Kidney tubule cell (primary cell): ENCODE measurements at regions not wholly inside any gene's neighbourhood (a gene's known extent, or its start where the extent isn't known, plus 50 kb on each side); places are given as distances from the start of the nearest gene placed in this dataset.

Experiments
- DNase-seq: peaks from one replicate; pipeline ENCODE4 v3.0.0-alpha.2; 2018; ENCODE audit warnings: low spot score

- no peak for DNase-seq
Observed at GRCh38 chr6:113461153-113461932, 395.8 kb upstream of the MARCKS start.

DNA sequence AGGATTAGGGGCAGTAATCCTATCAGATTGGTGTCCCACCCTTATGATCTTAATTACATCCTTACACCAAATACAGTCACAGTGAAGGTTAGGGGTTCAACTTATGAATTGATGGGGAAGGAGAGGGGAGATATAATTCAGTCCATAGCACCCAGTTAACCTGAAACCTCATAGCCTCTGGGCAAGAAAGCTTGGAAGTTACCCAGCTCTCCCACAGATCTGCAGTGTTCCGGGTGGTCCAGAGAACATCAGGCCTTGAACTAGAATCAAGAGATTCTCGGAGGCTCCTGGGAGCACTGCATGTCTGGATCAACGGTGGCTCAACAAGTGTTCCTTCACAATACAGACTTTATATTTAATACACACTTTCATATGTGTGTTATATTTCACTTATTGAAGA lies 392.6 kb upstream of the MARCKS start:
- DNase-seq, result no peak

DNA sequence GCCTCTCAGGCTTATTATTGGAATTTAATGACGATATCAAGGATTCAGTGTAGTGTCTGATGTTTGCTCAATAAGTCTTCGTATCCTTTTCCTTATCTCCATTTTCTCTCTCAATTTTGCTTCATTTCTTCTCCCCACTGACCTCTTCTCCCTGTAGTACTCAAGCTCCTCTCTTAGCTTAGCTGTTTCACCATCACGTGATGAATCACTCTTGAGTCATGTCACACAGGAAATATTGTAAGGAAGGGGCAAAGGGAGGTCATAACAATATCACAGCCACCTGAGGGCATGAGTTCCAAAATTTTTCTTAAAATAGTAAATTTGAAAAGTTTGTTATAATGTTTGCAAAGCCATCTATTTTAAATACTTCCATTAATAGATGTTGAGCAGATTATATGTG lies 392.2 kb upstream of the MARCKS start:
- DNase-seq, result peak; percentile 73

GRCh38 chr6:113466526-113466925 lies 390.6 kb upstream of the MARCKS start:
- no peak for DNase-seq

DNA sequence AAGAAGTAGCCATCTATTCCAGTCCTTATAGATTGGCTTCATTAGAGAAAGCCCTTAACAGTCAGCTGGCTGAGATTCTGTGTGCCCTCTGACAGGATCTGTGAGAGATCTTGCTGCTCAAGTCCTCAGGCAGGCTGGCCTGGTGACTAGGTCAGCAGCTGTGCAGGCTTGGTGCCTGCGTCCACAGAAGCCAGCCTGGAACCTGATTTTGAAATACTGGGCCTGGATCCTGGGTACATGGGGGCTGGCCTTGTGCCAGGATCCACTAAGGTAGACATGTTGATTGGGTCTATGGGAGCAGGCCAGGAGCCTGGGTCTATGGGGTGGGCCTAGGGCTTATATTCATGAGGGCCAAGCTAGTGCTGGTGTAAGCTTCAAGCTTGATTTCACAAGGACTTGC lies 381.8 kb upstream of the MARCKS start:
- no peak for DNase-seq

- DNase-seq, result peak; percentile 83
Observed at GRCh38 chr6:113476937-113477839, 380.0 kb upstream of the MARCKS start.

DNA sequence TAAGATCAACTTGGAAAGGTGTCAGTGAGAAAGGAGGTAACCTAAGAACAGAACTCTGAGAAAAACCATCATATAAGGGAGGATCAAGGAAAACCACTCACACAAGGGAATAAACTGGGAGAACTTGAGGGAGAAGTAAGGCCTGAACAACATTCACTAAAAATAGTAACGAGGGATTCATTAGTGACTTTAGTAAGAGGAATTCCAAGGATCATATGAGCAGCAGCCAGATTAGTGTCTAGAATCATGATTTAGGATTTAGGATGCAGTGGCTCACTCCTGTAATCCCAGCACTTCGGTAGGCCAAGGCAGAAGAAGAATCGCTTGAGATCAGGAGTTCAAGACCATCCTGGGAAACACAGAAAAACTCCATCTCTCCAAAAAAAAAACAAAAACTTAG lies 376.5 kb upstream of the MARCKS start:
- no peak for DNase-seq

GRCh38 chr6:113481458-113481857 lies 375.7 kb upstream of the MARCKS start:
- DNase-seq, result no peak

DNA sequence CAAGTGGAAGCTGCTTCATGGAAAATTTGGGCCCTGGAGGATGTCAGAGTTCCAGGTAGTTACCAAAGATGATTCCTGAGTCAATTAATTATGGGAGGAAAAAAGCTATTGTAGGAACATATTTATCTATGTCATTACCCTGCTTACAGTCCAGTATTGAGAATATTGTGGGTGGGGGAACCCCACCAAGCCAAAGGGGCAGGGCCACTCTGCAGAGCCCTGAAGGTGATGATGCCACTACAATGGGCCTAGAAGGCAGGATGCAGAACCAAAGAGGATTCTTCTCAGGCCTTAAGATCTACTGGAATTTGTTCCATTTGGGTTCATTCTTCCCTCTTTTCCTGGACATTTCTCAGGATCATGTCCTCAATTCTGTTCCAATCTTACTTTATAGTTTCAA lies 375.2 kb upstream of the MARCKS start:
- no peak for DNase-seq

DNA sequence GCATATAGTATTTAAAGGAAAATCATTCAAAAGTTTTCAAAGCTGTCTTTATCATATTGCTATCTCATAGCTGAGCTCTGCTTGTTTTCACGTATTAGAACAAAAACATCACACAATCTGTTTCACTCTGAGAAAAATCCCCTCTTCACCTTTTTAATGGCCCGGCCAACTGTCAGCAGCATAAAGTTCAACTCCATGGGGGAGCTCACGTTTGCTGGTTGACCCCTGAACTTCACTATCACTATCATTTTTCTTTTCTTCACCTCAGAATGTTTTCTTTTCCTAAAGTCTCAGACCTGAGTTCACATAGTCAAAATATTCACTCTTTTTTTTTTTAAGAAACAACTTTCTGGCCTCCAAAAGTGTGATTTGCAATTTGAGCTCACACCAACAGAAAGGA lies 374.4 kb upstream of the MARCKS start:
- DNase-seq, result no peak

GRCh38 chr6:113486199-113486598 lies 370.9 kb upstream of the MARCKS start:
- DNase-seq, result no peak

DNA sequence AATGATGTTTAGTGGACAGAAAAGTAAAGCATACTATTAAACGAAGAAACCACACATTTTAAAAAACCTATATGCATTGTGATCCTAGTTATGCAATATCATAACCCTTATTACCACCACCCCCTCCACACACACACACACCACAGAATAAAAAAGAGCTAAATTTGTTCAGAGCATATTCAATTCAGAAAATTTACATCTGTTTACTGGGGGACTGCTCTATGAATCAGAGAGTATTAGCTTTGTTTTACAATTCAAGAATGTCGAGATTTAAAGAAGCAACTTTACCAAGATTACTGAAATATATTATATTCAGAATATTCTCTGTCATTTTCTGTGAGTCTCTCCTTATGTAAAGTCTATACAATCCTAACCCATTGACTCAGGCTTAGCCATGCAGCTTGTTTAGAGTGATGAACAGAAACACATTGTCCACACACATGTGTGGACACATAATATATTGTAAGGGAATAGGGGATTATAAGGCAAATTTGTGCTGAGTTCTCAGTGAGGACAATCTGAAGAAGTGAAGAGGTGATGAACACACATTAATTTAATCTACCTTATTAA lies 369.6 kb upstream of the MARCKS start:
- no peak for DNase-seq

GRCh38 chr6:113488061-113488460 lies 369.1 kb upstream of the MARCKS start:
- DNase-seq, result no peak

- no peak for DNase-seq
Observed at GRCh38 chr6:113488812-113489685, 368.1 kb upstream of the MARCKS start.

- DNase-seq, result no peak
Observed at GRCh38 chr6:113489952-113490746, 367.0 kb upstream of the MARCKS start.

GRCh38 chr6:113491376-113491775 lies 365.8 kb upstream of the MARCKS start:
- no peak for DNase-seq

DNA sequence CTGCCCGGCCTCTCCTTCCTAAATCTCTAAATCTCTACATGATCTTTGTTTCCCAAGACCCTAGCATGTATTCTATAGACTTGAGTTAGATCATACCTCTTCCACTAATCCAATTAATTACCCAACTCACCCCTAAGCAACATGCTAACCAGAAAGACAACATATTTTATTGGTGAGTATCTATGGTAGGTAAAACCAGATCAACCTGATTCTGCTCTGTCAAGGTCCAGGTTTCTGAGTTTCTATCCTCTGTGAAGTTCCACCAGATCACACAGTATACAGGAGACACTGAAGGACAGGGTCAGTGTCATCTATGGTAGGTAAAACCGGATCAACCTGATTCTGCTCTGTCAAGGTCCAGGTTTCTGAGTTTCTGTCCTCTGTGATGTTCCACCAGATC lies 363.2 kb upstream of the MARCKS start:
- no peak for DNase-seq

- DNase-seq, result peak; percentile 94
Observed at GRCh38 chr6:113495521-113495920, 361.6 kb upstream of the MARCKS start.

DNA sequence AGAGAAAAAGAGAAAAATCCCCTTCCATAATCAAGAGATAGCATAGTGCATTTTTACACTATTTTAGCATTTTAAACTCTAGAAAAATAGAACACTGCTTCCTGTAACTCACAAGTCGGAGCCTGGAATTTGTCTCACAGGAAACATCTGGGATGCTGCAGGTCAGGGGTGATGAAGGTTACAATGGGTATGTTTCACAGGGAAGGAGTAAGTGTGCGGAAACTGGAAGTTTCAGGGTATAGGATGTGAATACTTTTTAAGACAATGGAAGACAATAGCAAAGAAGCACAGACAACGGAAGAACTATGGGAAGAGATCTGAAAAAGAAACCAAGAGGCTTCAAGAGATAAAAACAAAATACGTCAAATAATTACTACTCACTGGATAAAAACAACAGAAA lies 361.0 kb upstream of the MARCKS start:
- peak; percentile 10 for DNase-seq

DNA sequence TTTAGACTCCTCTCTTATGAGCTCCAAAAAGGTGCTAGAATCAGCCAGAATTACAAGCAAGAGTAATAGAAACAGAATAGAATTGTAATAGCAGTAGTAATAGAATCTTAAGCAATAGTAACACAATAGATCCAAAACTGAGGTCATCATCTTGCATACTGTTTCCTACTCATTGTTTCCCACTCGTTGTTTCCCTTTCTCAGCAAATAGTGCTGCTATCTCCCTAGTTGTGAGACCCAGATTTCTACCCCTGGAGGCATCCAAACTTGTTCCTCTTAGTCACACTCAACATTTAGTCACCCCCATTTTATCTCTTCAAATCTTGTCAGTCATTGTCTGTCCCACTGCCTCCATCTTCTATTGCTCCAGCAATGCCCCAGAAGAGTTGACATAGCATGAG lies 356.9 kb upstream of the MARCKS start:
- no peak for DNase-seq

DNA sequence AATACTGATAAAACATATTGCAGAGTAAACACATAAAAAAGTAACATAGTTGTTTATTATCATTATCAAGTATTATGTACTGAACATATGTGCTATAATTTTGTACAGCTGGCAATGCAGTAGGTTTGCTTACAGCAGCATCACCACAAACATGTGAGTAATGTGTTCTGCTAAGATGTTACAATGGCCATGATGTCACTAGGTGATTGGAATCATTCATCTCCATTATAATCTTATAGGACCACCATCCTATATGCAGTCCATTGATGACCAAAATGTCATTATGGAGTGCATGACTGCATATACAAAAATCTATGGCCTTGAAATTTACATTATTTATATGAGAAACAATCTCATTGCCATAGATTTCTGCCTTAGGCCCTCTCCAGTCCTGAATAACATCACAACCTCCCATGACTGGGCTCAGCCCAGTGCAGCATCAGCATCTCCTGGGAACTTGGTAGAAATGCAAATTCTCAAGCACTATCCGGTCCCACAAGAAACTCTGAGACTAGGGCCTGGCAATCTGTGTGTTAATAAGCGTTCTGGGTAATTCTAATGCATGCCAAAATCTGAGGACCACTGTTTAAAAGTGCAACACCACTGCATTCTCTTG lies 352.0 kb upstream of the MARCKS start:
- no peak for DNase-seq
